ELR (cell line): ENCODE measurements at regions not wholly inside any gene's neighbourhood (a gene's known extent, or its start where the extent isn't known, plus 50 kb on each side); places are given as distances from the start of the nearest gene placed in this dataset.

ENCODE experiments used
- DNase-seq: peaks from one replicate; pipeline ENCODE4 v3.0.0-alpha.2; 2015; ENCODE audit warnings: low read depth

DNA sequence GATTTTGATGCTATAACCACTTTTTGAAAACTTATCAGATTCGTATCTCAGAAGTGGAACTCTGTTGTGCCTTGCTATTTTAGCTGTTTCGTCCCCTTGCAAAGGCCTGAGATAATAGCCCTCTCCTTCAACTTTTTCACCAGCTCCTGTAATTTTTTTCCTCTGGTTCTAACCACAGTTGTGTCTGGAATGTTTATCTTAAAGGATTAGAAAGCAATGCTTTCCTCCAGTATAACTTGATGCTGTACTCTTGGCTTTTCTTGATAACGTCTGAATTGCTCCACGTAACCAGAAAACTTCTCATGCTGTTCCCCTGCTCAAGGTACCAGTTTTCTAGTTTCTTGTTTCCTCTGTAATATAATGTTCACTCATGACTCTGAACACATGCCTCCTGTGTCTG, 209.4 kb downstream of the DTWD2 start:
- DNase-seq, result no peak

DNA sequence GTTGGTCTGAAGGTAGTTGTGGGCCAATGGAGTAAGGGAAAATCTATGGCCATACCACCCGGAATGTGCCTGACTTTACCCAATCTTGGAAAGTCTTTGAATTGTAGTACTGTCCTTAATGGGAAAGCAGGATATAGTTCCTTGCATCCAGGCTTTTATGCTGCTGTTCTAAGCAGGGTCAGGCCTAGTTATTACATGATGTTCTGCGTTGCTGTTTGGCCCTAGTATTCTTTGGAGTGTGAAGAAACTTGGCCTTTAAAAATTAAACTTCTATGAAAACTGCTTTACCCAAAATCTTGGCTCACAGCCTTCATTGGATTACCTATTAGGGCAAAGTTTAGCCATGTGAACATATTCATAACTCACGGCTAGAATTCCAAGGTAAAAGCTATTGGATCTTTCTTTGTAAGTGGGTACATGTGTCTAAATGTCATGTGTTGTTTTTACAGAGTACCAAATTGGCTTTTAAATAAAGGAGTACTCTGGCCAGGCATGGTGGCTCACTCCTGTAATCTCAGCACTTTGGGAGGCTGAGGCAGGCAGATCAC, 211.1 kb downstream of the DTWD2 start:
- no peak for DNase-seq

DNA sequence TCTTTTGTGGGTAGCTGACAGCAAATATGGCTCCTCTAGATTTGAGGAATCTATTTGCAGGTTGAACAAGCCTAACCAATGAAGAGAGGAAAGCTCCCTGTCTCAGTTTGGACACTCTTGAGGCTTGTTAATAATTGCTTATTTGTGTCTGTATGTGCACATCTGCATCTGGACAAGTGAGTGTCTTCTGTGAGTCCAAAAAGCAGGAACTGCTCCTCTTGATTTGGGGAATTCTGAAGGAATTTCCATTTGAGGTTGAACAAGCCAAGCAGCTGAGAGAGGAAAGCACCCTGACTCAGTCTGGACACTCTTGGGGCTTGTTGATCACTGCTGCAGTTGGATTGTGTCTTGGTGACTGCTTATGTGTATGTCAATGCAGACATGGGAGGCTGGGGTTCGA, 211.6 kb downstream of the DTWD2 start:
- DNase-seq, result no peak

DNA sequence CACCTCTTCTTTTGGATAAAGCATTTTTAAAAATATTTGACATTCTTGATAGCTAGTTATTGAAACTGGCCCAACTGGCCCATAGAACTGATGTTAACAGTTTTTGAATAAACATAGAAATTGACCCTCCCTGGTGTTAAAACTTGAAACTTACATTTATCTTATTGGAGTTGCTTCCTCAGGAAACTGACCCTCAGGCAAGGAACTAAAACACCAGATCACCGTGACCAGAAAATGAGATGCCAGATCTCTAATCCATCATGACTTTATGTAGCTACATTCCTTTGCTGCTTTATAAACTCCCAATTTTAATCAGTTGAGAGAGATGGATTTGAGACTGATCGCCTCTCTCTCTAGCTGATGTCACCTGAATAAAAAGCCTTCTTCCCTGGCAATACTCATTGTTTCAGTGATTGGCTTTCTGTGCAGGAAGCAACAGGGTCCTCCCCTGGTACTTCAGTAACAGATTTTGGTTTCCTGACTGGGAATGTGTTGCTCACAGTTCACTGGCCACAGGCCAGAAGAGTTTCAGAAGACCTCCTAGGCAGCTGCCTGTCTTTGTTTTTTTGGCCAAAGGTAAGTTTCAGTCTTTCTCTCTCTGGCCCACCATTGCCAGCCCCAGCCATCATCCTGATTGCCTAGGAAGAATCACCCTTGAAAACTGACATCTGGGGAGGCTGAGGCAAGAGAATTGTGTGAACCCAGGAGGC, 212.4 kb downstream of the DTWD2 start:
- DNase-seq, result no peak

DNA sequence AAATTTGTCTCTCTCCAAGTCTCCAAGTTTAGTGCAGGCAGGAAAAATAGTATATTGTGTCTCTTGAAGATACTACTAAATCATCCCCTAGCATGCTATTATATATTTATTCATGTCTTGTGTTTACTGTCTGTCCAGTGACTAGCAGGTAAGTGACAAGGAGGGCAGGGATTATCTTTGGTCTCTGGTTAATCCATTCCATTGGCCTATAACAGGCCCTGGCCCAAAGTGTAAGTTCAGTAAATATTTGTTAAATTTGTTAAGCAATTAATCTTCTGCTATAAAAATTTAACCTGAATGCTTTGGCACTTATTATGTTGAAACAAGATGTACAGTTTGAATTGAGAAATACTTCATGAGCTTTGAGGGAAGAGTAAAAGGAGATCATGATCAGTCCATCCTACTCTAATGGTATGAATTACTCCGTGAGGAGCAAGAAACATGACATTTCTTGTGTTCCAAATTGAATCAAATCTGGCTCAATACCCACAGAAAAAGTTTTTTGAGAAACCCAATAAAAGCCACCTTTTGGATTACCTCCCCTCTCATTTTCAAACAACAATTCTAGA, 219.7 kb downstream of the DTWD2 start:
- DNase-seq, result no peak

DNA sequence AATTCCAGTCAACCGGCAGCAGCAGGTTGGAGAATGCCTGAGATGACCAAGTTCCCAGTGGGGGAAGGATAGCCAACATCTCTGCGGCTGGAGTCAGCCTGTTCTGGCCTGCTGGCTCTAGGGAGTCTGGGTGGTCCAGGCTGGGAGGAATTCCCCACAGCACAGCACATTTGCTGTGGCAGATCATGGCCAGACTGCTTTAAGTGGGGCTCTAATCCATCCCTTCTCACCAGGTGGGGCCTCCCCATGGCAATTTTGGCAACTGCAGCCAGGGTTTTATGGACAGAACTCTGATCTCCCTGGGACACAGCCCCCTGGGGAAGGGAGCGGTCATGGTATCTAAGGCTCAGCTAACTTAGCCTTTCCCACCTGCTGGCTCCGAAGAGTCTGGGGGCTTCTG, 226.1 kb downstream of the DTWD2 start:
- no peak for DNase-seq

DNA sequence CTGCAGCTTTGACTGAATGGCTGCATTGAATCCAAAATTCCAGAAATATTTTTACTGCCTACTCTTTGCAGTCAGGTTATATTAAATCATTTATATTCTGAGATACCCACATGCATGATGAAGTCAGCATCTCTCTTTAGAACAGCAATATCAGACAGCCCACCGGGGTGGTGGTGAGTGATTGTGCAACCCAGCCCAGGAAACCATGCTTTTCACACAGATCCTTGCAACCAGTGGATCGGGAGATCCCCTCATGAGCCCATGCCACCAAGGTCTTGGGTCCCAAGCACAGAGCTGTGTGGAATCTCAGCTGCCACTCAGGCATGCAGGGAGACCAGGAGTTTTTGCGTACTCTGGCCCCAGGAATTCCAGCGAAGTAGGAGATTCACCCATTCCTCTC, 226.5 kb downstream of the DTWD2 start:
- no peak for DNase-seq

DNA sequence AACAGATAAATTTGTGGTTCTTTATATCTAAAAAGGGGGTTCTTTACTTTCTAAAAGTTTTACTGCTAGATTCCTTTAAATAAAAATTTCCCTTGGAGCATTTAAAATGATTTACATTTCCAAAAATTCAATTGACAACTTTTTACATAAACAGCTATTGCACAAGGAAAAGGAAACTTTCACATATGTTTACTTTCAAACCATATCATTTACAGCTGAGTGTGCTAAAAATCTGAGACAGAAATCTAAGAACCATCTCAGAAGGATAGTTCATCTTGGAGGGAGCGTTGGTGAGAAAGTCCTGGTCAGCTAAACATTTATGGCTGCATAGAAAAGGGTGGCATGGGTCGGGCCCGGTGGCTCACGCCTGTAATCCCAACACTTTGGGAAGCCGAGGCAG, 235.4 kb downstream of the DTWD2 start:
- DNase-seq, result no peak

DNA sequence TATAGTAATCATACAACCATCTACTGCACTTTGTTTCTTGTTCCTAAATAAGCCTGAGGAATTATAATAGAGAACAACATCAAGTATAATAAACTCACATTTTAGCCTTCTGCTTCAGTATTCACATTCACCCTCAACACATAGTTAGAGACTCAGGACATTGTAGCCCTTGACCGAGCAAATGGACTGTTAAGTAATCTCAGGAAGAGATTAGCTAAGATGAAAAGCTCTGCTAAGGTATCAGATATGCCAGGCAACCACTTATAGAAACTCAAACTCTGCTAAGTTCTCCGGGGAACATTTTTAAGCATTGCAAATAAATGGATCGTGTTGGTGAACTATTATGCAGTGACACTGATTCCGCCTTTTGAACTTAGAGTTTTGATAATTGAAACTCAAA, 252.0 kb downstream of the DTWD2 start:
- no peak for DNase-seq

DNA sequence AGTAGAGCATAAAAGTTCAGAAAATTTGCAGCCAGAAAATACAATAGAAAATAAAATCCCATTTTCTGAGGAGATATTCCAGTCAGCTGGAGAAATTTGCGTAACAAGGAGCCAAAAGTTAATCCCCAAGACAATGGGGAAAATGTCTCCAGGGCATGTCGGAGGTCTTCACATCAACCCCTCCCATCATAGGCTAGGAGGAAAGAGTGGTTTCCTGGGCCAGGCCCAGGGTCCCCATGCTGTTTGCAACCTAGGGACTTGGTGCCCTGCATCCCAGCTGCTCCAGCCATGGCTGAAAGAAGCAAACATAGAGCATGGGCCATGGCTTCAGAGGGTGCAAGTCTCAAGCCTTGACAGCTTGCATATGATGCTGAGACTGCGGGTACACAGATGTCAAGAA, 255.0 kb downstream of the DTWD2 start:
- DNase-seq, result no peak

DNA sequence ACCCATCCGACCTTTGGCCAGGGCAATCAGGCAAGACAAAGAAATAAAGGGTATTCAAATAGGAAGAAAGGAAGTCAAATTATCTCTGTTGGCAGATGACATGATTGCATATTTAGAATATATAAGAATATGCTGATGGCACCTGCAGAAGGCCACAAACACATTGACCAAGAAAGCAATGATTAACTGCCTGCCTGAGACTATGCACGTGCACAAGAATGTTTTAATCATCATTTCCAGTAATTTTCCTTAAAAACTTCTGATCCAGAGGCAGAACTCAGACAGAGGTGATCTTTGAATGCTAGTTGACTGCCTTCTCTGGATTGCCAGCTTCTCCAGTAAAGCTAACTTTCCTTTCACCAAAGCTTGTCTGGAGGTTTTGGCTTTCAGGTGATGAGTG, 260.2 kb downstream of the DTWD2 start:
- DNase-seq, result no peak

DNA sequence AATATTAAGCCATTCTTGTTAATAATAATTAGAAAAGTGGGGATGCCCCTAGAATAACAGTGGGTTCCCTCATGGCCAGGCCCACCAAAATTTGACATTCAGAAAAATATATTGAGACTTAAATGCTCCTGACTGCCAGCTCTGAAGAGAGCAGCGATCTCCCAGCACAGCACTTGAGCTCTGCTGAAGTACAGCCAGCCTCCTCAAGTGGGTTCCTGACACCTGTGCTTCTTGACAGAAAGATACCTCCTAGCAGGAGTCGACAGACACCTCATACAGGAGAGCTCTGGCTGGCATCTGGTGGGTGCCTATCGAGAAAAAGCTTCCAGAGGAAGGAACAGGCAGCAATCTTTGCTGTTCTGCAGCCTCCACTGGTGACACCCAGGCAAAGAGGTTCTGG, 261.5 kb downstream of the DTWD2 start:
- no peak for DNase-seq

DNA sequence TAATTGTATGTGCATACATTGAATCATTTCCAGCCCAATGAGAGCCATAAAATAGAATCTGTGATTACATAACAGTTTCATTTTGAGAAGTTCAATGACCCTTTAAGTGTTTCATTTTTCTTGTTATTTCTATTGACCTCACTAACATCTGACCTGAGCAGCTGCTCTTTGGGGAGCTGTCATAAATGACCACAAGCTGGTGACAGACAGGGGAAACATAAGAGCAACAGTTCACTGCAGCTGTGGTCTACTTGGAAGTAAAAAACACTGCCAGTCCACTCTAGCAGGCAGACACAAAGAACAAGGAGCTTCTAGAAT, 265.4 kb downstream of the DTWD2 start:
- DNase-seq, result no peak

DNA sequence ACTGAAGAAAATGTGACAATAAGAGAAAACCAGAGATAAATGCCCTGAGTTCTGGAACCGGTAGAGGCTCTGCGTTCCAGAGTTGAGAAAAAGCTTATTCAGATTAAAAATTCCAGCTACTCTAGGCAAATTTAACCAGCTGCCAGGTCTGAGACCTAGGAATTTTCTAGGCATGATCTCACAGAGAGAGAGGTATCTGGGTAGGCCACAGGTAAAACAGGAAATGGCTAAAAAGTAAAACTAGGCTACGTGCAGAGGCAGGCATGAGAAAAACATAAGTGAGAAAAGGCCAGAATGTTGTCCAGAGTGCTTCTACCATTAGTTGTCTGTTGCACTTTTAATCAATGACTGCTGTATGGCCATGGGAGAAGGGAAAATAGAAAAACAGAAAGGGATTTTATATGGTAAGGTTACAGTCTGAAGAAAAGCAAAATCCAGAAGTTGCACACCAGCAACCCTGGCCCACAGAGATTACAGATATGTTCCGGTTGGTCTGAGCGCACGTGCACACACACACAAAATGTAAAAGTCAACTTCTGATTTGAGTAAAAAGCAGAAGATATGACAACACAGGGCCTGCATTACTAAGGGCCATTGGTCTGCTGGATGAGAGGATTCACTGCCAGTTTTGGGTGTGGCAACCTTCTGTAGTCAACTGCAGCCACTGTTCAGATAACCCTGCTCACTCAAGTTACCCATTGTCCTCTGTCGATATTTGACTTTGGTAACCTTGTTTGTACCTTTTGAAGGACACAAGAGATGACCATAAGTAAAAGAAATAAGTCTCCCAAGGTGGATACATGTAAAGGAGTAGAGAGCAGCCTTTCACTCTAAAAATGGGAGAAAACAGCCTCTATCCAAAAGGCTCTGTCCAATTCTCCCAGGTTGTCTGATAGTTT, 266.0 kb downstream of the DTWD2 start:
- no peak for DNase-seq

DNA sequence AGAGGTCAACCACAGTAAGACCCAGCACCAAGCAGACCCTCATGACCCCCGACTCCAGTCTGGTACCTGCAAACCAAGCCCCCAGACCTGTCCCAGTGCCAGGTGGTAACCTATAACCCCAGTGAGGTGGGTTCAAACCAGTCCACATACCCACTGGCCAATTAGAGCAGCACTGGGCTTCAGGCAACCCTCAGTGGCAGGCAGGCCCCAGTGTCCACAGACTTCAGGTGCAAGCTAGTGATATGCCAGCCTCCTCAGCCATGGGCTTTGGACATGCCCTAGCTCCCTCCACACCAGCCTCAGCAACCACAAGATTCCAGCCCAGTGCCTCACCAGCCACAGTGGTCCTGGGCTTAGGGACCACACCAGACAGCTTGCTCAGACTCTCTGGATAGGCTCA, 276.6 kb downstream of the DTWD2 start:
- no peak for DNase-seq

DNA sequence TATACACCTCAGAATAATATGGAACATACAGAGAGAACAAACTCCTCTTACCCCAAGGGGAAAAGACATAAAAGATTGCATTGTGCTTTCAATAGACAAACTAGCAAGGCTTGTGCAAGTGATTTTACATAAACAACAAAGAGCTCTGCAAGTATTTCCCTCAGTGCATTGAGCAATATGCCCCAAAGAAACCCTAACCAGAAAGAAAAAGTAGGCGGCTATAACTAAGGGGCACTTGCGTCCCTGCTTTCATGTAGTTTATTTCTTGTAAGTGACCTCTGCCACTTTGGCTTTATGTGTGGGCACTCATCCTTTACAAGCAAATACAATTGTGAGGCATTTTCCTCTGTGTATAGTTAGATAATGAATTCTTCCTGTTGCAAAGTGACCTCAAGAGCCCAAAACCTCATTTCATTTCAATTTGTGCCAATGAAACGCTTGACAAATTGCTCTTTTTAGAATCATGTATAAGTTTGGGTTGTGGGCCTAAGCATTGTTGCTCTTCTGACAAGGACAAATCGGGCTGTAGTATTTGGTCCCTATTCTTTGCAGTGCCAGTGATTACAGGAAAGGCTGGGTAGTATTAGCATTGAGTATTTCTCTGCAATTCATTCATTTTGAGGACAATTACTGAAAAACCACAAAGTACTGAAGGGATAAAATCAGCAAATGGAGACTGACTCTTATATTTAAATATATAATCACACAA, 282.2 kb downstream of the DTWD2 start:
- DNase-seq, result no peak

DNA sequence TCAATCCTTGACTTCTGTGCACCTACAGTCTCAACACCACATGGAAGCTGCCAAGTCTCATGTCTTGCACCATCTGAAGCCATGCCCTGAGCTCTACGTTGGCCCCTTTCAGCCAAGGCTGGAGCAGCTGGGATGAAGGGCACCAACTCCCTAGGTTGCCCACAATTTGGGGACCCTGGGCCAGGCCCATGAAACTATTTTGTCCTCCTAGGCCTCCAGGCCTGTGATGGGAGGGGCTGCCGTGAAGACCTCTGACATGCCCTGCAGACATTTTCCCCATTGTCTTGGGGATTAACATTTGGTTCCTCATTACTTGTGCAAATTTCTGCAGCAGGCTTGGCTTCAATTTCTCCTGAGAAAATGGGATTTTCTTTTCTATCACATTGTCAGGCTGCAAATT, 285.1 kb downstream of the DTWD2 start:
- no peak for DNase-seq

DNA sequence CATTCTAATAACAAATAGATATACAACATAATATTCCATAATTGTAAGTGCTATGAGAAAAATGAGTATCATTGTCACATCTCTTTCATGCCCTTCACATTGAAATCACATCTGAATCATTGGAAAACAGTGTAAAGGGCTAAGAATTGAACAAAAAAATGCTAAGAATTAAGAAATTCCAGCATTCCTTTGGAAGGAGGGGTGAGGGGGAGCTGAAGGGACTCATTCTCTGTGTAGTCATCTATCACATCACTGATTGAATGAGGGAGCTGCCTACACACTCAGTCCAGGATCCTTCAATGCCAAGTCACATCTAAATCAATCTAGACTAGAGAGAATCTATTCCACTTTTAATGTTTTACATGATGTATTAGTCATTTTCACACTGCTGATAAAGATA, 286.6 kb downstream of the DTWD2 start:
- DNase-seq, result no peak

DNA sequence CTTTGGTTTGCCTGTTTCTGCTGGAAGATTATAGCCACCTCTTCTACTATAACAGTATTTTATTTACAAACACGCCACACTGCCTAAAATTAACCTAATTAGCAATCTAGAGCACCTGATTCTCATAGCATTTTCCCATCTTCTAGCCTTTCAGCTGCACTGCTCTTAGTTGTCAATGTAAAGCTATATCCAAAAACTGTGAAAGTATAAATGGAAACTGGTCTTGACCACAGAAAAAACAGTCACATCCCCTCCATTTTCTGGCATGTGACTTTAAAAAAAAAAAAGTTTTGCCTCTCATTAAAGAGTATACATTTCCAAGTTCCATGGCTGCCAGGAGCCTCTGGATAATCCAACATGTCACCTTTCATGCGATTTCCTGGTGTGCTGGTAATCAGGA, 287.8 kb downstream of the DTWD2 start:
- no peak for DNase-seq

DNA sequence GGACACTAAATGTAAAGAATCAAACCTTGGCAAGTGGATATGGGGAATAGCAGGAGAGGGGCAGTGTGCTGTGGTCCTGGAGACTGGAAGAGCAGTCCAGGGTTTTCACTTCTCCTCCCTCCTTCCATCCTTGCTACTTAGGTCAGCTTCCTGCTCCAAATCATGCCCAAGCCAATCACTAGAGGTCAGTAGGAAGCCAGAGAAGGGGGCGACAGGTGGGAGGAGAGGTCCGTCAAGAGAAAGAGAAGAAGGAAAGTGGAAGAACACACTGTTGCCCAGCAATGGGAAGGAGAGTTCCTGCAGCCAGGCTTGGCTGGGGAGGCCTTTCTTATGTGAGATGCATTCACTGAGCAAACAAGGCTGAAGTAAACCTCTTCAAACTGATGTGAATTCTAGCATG, 289.6 kb downstream of the DTWD2 start:
- no peak for DNase-seq

DNA sequence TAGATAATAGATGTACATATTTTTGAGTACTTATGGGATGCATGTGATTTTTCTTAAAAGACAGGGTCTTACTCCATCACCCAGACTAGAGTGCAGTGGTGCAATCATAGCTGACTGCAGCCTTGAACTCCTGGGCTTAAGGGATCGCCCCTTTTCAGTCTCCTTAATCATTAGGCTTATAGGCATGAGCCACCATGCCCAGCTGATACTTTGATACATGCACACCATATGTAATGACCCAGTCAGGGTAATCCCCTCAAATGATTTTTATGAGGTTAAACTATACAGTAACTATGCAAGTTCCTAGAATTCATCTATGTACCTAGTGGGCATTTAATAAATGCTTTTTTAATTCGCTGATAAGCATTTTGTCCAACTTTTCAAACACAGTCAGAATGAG, 292.3 kb downstream of the DTWD2 start:
- DNase-seq, result no peak

DNA sequence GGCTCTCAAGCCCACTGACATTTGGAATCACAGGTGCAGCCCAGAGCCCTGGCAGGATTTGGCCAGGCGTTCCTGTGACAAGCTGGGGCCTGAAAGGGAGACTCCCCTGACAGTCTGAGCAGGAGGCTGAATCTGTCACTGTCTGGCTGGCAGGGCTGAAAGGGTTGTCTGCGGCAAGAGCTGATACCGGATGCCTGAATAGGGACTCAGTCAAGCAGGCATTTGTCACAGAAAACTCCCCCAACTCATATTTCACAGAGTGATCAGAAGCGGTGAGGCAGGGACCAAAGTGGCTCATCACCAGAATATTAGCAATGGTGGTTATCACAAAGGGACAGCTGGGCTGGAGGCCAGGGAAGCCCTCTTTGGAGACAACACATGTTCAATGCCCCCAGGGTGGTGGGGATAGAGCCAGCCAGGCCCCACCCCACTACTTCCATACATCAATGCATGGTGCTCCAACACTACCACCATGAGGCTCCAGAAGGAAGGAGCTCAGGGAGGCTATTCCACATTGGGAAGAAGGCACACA, 295.5 kb downstream of the DTWD2 start:
- DNase-seq, result no peak
